HCT116 (cell line): ENCODE measurements at regions not wholly inside any gene's neighbourhood (a gene's known extent, or its start where the extent isn't known, plus 50 kb on each side); places are given as distances from the start of the nearest gene placed in this dataset.

Source experiments
- ATAC-seq: fragments of 200-7000 bp; cut with Tn5 transposase; 2 replicates; pipeline ENCODE4 v1.9.1; 2020; ENCODE audit warnings: mild to moderate bottlenecking, moderate library complexity
- BruUV-seq: library from RNA; stranded (reverse); fragments of 400-500 nt; replicated peaks from 2 replicates; lab custom pipeline; 2021; lab: Mats Ljungman, UMichigan
- CTCF ChIA-PET: fragments of 300-600 bp; sonication (Branson Sonifier 250); formaldehyde crosslinking; loops from one replicate; lab custom pipeline; 2021; ENCODE audit warnings: antibody characterized with exemption; lab: Charles Lee
- POLR2A ChIA-PET: fragments of 300-600, 350-600 bp; sonication (Branson Sonifier 250); formaldehyde crosslinking; loops from one replicate; lab custom pipeline; 2021; ENCODE audit warnings: antibody characterized with exemption; lab: Charles Lee
- RAD21 ChIA-PET, 2 experiments: fragments of 300-600 bp; sonication (Branson Sonifier 250); formaldehyde crosslinking; loops; one replicate each; lab custom pipeline; 2023; ENCODE audit warnings: low total read pairs in 2 of 2; ENCODE audit not compliant: uncharacterized antibody in 2 of 2, unreplicated experiment in 2 of 2, low non-redundant PET in 1 of 2; lab: Charles Lee
- DNase-seq: peaks from one replicate; pipeline ENCODE4 v3.0.0-alpha.2; 2010; ENCODE audit warnings: low read depth, low spot score
- H2AFZ ChIP-seq: fragments of 200-600 bp; shearing (Covaris generic), sonication (generic); 2 replicates; pipeline ENCODE4 v1.6.1; 2017; ENCODE audit warnings: low read depth, mixed run types, mixed read lengths, antibody characterized with exemption, low read length; ENCODE audit not compliant: poor library complexity, severe bottlenecking
- H3K27ac ChIP-seq: 2 replicates; pipeline ENCODE4 v1.5.1; 2012; ENCODE audit warnings: low read depth, low read length
- H3K27me3 ChIP-seq: fragments of 200-600 bp; sonication (generic); 2 replicates; pipeline ENCODE4 v1.6.1; 2016; ENCODE audit warnings: mixed run types, low read length, mixed read lengths; ENCODE audit not compliant: insufficient read depth
- H3K36me3 ChIP-seq, 2 experiments: fragments of 200-500 bp in 1 of 2; fragments of 200-600 bp in 1 of 2; sonication (Bioruptor generic) in 1 of 2; sonication (generic) in 1 of 2; 2 replicates each; pipeline versions ENCODE4 v1.5.1 to v1.6.1; 2014 to 2016; ENCODE audit warnings: low read length in 2 of 2, inconsistent platforms in 1 of 2, mixed read lengths in 1 of 2, mixed run types in 1 of 2; ENCODE audit not compliant: insufficient read depth in 2 of 2, control insufficient read depth in 1 of 2
- H3K4me1 ChIP-seq, 2 experiments: fragments of 200-600 bp in 1 of 2; sonication (generic) in 1 of 2; 2 replicates each; pipeline versions ENCODE4 v1.5.1 to v1.6.1; 2012 to 2017; ENCODE audit warnings: low read length in 2 of 2, inconsistent platforms in 1 of 2, mild to moderate bottlenecking in 1 of 2, mixed read lengths in 1 of 2, mixed run types in 1 of 2, moderate library complexity in 1 of 2; ENCODE audit not compliant: insufficient read depth in 2 of 2, control insufficient read depth in 1 of 2
- H3K4me2 ChIP-seq: fragments of 200-600 bp; sonication (generic); 2 replicates; pipeline ENCODE4 v1.6.1; 2017; ENCODE audit warnings: mixed run types, low read length, mixed read lengths
- H3K4me3 ChIP-seq, 2 experiments: fragments of 200-600 bp in 1 of 2; sonication (generic) in 1 of 2; replicated peaks in 1 of 2; 2 replicates each; pipeline ENCODE4 v1.5.1; 2011 to 2016; ENCODE audit warnings: low read length in 2 of 2, control low read depth in 1 of 2, low read depth in 1 of 2, mild to moderate bottlenecking in 1 of 2, mixed read lengths in 1 of 2, mixed run types in 1 of 2
- H3K79me2 ChIP-seq: fragments of 200-600 bp; sonication (generic); 2 replicates; pipeline ENCODE4 v1.6.1; 2017; ENCODE audit warnings: mild to moderate bottlenecking, mixed run types, low read length, moderate library complexity, mixed read lengths; ENCODE audit not compliant: insufficient read depth
- H3K9ac ChIP-seq: fragments of 200-600 bp; sonication (generic); 2 replicates; pipeline ENCODE4 v1.6.1; 2016; ENCODE audit warnings: low read length, mixed read lengths
- H3K9me2 ChIP-seq: fragments of 200-600 bp; sonication (generic), shearing (Covaris generic); 2 replicates; pipeline ENCODE4 v1.6.1; 2017; ENCODE audit warnings: mixed run types, mild to moderate bottlenecking, moderate library complexity; ENCODE audit not compliant: insufficient read depth
- H3K9me3 ChIP-seq, 2 experiments: fragments of 200-500 bp in 1 of 2; fragments of 200-600 bp in 1 of 2; sonication (Bioruptor generic) in 1 of 2; sonication (generic) in 1 of 2; 2 replicates each; pipeline ENCODE4 v1.6.1; 2014 to 2017; ENCODE audit warnings: low read length in 2 of 2, mixed read lengths in 2 of 2, inconsistent platforms in 1 of 2, low read depth in 1 of 2, mild to moderate bottlenecking in 1 of 2, mixed run types in 1 of 2, moderate library complexity in 1 of 2; ENCODE audit not compliant: control insufficient read depth in 1 of 2, insufficient read depth in 1 of 2
- H4K20me1 ChIP-seq: fragments of 200-600 bp; sonication (generic), shearing (Covaris generic); 2 replicates; pipeline ENCODE4 v1.6.1; 2017; ENCODE audit warnings: mixed run types, mild to moderate bottlenecking, moderate library complexity; ENCODE audit not compliant: insufficient read depth
- CEBPB ChIP-seq: IDR thresholded peaks from 2 replicates; pipeline ENCODE4 v1.6.1; 2012; ENCODE audit warnings: low read depth
- EGR1 ChIP-seq: IDR thresholded peaks from 2 replicates; pipeline ENCODE4 v1.6.1; 2012; ENCODE audit warnings: low read depth
- ELF1 ChIP-seq: IDR thresholded peaks from 2 replicates; pipeline ENCODE4 v1.6.1; 2012; ENCODE audit warnings: low read depth, borderline replicate concordance
- JUND ChIP-seq: IDR thresholded peaks from 2 replicates; pipeline ENCODE4 v1.6.1; 2012
- MAX ChIP-seq: IDR thresholded peaks from 2 replicates; pipeline ENCODE4 v1.6.1; 2012
- RAD21 ChIP-seq: IDR thresholded peaks from 2 replicates; pipeline ENCODE4 v1.6.1; 2012; ENCODE audit warnings: low read depth, mild to moderate bottlenecking
- REST ChIP-seq: IDR thresholded peaks from 2 replicates; pipeline ENCODE4 v1.6.1; 2012; ENCODE audit warnings: low read depth
- SIN3A ChIP-seq: IDR thresholded peaks from 2 replicates; pipeline ENCODE4 v1.6.1; 2012; ENCODE audit warnings: low read depth
- SRF ChIP-seq: IDR thresholded peaks from 2 replicates; pipeline ENCODE4 v1.6.1; 2012; ENCODE audit warnings: low read depth
- ZNF274 ChIP-seq: fragments of 200-500 bp; sonication (Bioruptor generic); IDR thresholded peaks from 2 replicates; pipeline ENCODE4 v1.6.1; 2014; ENCODE audit warnings: mild to moderate bottlenecking, low read depth, low read length, inconsistent platforms
- intact Hi-C: fragments of 100-400 bp; cut with micrococcal nuclease; formaldehyde crosslinking; loops from 2 replicates; pipeline ENCODE4 v1.10.0; 2022

- ChIA-PET RAD21 (no interaction called here), POLR2A (no interaction called here), CTCF (no interaction called here)
- BruUV-seq, result no TSS peak
- no peaks in the 10 kb centered on the region for H3K79me2 ChIP-seq
- intact Hi-C loops, result no loop called here
- ATAC-seq (no peak), DNase-seq (no peak)
- H3K27ac ChIP-seq, result no peak overlapping the region
- no peaks in the 10 kb centered on the region for H3K4me1 ChIP-seq
- no peaks in the 10 kb centered on the region for H3K27me3 ChIP-seq
- no peak for TF ChIP-seq CEBPB
- TF ChIP-seq JUND, result no peak
- TF ChIP-seq RAD21, result no peak
- no peak for TF ChIP-seq EGR1
- TF ChIP-seq REST, result no peak
- no peak for TF ChIP-seq SIN3A
- TF ChIP-seq ELF1, result no peak
- H3K4me3 ChIP-seq, result no peak overlapping the region
- no peaks in the 10 kb centered on the region for H3K36me3 ChIP-seq
- no peak overlapping the region for H3K9ac ChIP-seq
- no peaks in the 10 kb centered on the region for H4K20me1 ChIP-seq
- no peaks in the 10 kb centered on the region for H3K9me2 ChIP-seq
- no peak overlapping the region for H3K4me2 ChIP-seq
- H3K9me3 ChIP-seq, result peaks cover 0 to 5% of the 10 kb centered on the region in 2 experiments; a peak in 1 of 4 replicates
- H2AFZ ChIP-seq, result no peak overlapping the region
Measured at GRCh38 chr16:86639354-86639753, 61.0 kb downstream of the FOXL1 start.

GRCh38 chr16:86640265-86640843 is 62.0 kb downstream of the FOXL1 start:
- Histone ChIP-seq H3K9ac (no peak overlapping the region), H3K9me3 (peaks cover 0 to 5% of the 10 kb centered on the region in 2 experiments; a peak in 1 of 4 replicates), H3K4me2 (no peak overlapping the region), H4K20me1 (no peaks in the 10 kb centered on the region), H3K79me2 (no peaks in the 10 kb centered on the region), H3K27ac (no peak overlapping the region), H2AFZ (no peak overlapping the region)
- CTCF ChIA-PET, result no interaction called here
- intact Hi-C loops, result no loop called here
- ATAC-seq (no peak), DNase-seq (no peak)
- TF ChIP-seq SRF (no peak), MAX (no peak), ZNF274 (no peak)
- TF ChIP-seq, all 23 proteins: peak for 0
- no TSS peak for BruUV-seq
- ChIA-PET RAD21 (interaction anchor here in 1 of 2 experiments (0.6 kb wide), 1 partner anchor 64 kb away, joined by 3 read pairs; no protein-coding TSS in a partner anchor), POLR2A (no interaction called here)
- Histone ChIP-seq H3K9me2 (no peaks in the 10 kb centered on the region), H3K27me3 (no peaks in the 10 kb centered on the region), H3K36me3 (no peaks in the 10 kb centered on the region), H3K4me1 (no peaks in the 10 kb centered on the region), H3K4me3 (no peak overlapping the region)
